ENCODE measurements at regions not wholly inside any gene's neighbourhood (a gene's known extent, or its start where the extent isn't known, plus 50 kb on each side); places are given as distances from the start of the nearest gene placed in this dataset.

- Histone ChIP-seq H3K79me2 (ENCODE audit: insufficient read depth, low read length) (no peaks in the 10 kb centered on the region), H3K9me3 (ENCODE audit: low read length) (no peaks in the 10 kb centered on the region), H2AFZ (ENCODE audit: low read length) (no peak overlapping the region), H3K27ac (ENCODE audit: low read depth, low read length, poor library complexity, severe bottlenecking) (no peak overlapping the region), H3K9me2 (ENCODE audit: low read depth, low read length) (no peaks in the 10 kb centered on the region), H3K4me1 (ENCODE audit: insufficient read depth, low read length, severe bottlenecking) (no peaks in the 10 kb centered on the region), H3K27me3 (ENCODE audit: insufficient read depth, low read length) (no peaks in the 10 kb centered on the region), H3K36me3 (ENCODE audit: insufficient read depth, low read length) (no peaks in the 10 kb centered on the region), H3F3A (ENCODE audit: insufficient read depth, low read length) (no peaks in the 10 kb centered on the region), H3K4me2 (ENCODE audit: low read length) (no peak overlapping the region), H3K9ac (ENCODE audit: low read length) (no peak overlapping the region), H3K4me3 (ENCODE audit: low read depth, low read length, poor library complexity, severe bottlenecking) (no peak overlapping the region), H4K20me1 (ENCODE audit: insufficient read depth, low read length) (no peaks in the 10 kb centered on the region)
- TF ChIP-seq, protein P1, sequence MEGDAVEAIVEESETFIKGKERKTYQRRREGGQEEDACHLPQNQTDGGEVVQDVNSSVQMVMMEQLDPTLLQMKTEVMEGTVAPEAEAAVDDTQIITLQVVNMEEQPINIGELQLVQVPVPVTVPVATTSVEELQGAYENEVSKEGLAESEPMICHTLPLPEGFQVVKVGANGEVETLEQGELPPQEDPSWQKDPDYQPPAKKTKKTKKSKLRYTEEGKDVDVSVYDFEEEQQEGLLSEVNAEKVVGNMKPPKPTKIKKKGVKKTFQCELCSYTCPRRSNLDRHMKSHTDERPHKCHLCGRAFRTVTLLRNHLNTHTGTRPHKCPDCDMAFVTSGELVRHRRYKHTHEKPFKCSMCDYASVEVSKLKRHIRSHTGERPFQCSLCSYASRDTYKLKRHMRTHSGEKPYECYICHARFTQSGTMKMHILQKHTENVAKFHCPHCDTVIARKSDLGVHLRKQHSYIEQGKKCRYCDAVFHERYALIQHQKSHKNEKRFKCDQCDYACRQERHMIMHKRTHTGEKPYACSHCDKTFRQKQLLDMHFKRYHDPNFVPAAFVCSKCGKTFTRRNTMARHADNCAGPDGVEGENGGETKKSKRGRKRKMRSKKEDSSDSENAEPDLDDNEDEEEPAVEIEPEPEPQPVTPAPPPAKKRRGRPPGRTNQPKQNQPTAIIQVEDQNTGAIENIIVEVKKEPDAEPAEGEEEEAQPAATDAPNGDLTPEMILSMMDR (IDR thresholded peaks at IDR 0.05; ENCODE audit: low read length): no peak
- no peak for TF ChIP-seq EZH2 (IDR thresholded peaks at IDR 0.05; ENCODE audit: borderline replicate concordance, low read length)
These were observed 548.9 kb downstream of the ARAP2 start for GRCh38 chr4:35695421-35695820.

DNA sequence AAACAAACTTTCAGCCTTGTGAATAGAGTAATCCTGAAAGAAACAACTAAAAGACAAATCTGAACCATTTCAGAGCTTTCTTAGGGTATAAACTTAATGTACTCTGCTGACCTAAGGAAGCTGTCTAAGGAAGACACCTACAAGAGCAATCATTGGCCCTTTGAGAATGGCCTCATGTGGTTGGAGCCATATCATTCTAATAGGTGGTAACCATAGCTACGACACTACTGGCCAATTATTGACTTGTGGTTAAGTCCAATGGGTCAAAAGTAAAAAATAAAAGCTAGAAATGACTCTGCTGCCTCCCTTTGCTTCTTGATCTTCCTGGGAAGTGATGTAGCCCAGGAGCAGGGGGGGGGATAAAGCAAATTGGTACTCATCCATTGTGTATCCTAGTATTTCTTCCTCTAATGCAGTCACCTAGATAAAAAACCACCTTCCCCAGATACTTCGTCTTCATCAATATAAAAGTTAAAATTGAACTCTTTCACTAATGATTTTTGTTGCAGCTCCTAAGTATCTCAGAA lies 547.0 kb downstream of the ARAP2 start:
- TF ChIP-seq, protein P1 (IDR thresholded peaks at IDR 0.05; ENCODE audit: low read length): no peak
- TF ChIP-seq EZH2 (IDR thresholded peaks at IDR 0.05; ENCODE audit: borderline replicate concordance, low read length): no peak

DNA sequence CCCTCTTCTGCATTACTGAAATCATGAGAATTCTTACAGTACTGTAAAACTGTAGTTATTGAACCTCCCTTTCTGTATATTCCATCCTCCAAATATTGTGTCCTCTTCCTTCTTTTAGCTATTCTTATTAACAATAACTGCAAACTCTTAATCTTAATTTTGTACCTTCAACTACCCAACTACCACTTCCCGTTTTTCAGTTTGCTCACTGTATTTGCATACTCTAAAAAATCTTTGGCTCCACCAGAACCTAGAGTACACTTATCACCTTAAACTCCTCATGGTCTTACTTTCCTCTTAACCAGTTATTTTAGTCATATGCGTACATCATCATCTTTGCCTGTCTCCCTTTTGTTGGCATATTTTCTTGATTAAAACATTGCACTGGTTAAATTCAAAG lies 543.7 kb downstream of the ARAP2 start:
- no peaks in the 10 kb centered on the region for H3K36me3 ChIP-seq (ENCODE audit: insufficient read depth, low read length)
- H3K4me2 ChIP-seq (ENCODE audit: low read length): no peak overlapping the region
- H3K27ac ChIP-seq (ENCODE audit: low read depth, low read length, poor library complexity, severe bottlenecking): no peak overlapping the region
- no peaks in the 10 kb centered on the region for H3K4me1 ChIP-seq (ENCODE audit: insufficient read depth, low read length, severe bottlenecking)
- no peaks in the 10 kb centered on the region for H3F3A ChIP-seq (ENCODE audit: insufficient read depth, low read length)
- H3K9me3 ChIP-seq (ENCODE audit: low read length): no peaks in the 10 kb centered on the region
- no peak overlapping the region for H3K4me3 ChIP-seq (ENCODE audit: low read depth, low read length, poor library complexity, severe bottlenecking)
- no peaks in the 10 kb centered on the region for H3K27me3 ChIP-seq (ENCODE audit: insufficient read depth, low read length)
- TF ChIP-seq, protein P1 (IDR thresholded peaks at IDR 0.05; ENCODE audit: low read length): no peak
- no peak for TF ChIP-seq EZH2 (IDR thresholded peaks at IDR 0.05; ENCODE audit: borderline replicate concordance, low read length)
- H3K9ac ChIP-seq (ENCODE audit: low read length): no peak overlapping the region
- H3K79me2 ChIP-seq (ENCODE audit: insufficient read depth, low read length): no peaks in the 10 kb centered on the region
- no peak overlapping the region for H2AFZ ChIP-seq (ENCODE audit: low read length)
- H4K20me1 ChIP-seq (ENCODE audit: insufficient read depth, low read length): no peaks in the 10 kb centered on the region
- no peaks in the 10 kb centered on the region for H3K9me2 ChIP-seq (ENCODE audit: low read depth, low read length)

More for the DNA sequence above, 547.0 kb downstream of the ARAP2 start:
- H3K79me2 ChIP-seq (ENCODE audit: insufficient read depth, low read length): no peaks in the 10 kb centered on the region
- H3F3A ChIP-seq (ENCODE audit: insufficient read depth, low read length): no peaks in the 10 kb centered on the region
- no peaks in the 10 kb centered on the region for H3K9me2 ChIP-seq (ENCODE audit: low read depth, low read length)
- no peak overlapping the region for H3K4me2 ChIP-seq (ENCODE audit: low read length)
- H2AFZ ChIP-seq (ENCODE audit: low read length): no peak overlapping the region
- H3K27me3 ChIP-seq (ENCODE audit: insufficient read depth, low read length): no peaks in the 10 kb centered on the region
- H4K20me1 ChIP-seq (ENCODE audit: insufficient read depth, low read length): no peaks in the 10 kb centered on the region
- no peak overlapping the region for H3K27ac ChIP-seq (ENCODE audit: low read depth, low read length, poor library complexity, severe bottlenecking)
- H3K36me3 ChIP-seq (ENCODE audit: insufficient read depth, low read length): no peaks in the 10 kb centered on the region
- no peaks in the 10 kb centered on the region for H3K9me3 ChIP-seq (ENCODE audit: low read length)
- H3K4me3 ChIP-seq (ENCODE audit: low read depth, low read length, poor library complexity, severe bottlenecking): no peak overlapping the region
- H3K9ac ChIP-seq (ENCODE audit: low read length): no peak overlapping the region
- H3K4me1 ChIP-seq (ENCODE audit: insufficient read depth, low read length, severe bottlenecking): no peaks in the 10 kb centered on the region

Data from OCI-LY1 (cell line).